Duodenal mucosa (tissue), 2 donors: ENCODE measurements at regions not wholly inside any gene's neighbourhood (a gene's known extent, or its start where the extent isn't known, plus 50 kb on each side); places are given as distances from the start of the nearest gene placed in this dataset.

Experiments
- H3K27ac ChIP-seq: one replicate; pipeline ENCODE4 v1.7.0; 2013; ENCODE audit warnings: low read depth, low read length
- H3K27me3 ChIP-seq, 2 donors: one replicate each; pipeline ENCODE4 v1.7.0; 2013; ENCODE audit warnings: low read length in 2 of 2, control low read depth in 1 of 2; ENCODE audit not compliant: insufficient read depth in 2 of 2, control insufficient read depth in 1 of 2
- H3K36me3 ChIP-seq, 2 donors: one replicate each; pipeline ENCODE4 v1.7.0; 2013; ENCODE audit warnings: low read length in 2 of 2, control low read depth in 1 of 2; ENCODE audit not compliant: insufficient read depth in 2 of 2, control insufficient read depth in 1 of 2
- H3K4me1 ChIP-seq, 2 donors: one replicate each; pipeline ENCODE4 v1.7.0; 2013; ENCODE audit warnings: low read length in 2 of 2, control low read depth in 1 of 2; ENCODE audit not compliant: insufficient read depth in 2 of 2, control insufficient read depth in 1 of 2
- H3K4me3 ChIP-seq, 2 donors: one replicate each; pipeline ENCODE4 v1.7.0; 2013; ENCODE audit warnings: low read length in 2 of 2, low read depth in 1 of 2
- H3K9ac ChIP-seq, 2 donors: one replicate each; pipeline ENCODE4 v1.7.0; 2013; ENCODE audit warnings: low read length in 2 of 2, low read depth in 1 of 2
- H3K9me3 ChIP-seq, 2 donors: one replicate each; pipeline ENCODE4 v1.7.0; 2013; ENCODE audit warnings: low read length in 2 of 2, control low read depth in 1 of 2; ENCODE audit not compliant: control insufficient read depth in 1 of 2

- Histone ChIP-seq H3K27ac (no peak overlapping the region), H3K4me1 (peaks cover 0 to 7% of the 10 kb centered on the region in 2 donors), H3K4me3 (no peak overlapping the region), H3K27me3 (no peaks in the 10 kb centered on the region), H3K9me3 (no peaks in the 10 kb centered on the region), H3K36me3 (no peaks in the 10 kb centered on the region), H3K9ac (no peak overlapping the region)
Observed at GRCh38 chr18:57242285-57242684, 95.4 kb downstream of the BOD1L2 start.

- no peak overlapping the region for H3K4me3 ChIP-seq
- no peaks in the 10 kb centered on the region for H3K9me3 ChIP-seq
- H3K27ac ChIP-seq: no peak overlapping the region
- H3K9ac ChIP-seq: no peak overlapping the region
- no peaks in the 10 kb centered on the region for H3K36me3 ChIP-seq
- H3K4me1 ChIP-seq: peaks cover 0 to 7% of the 10 kb centered on the region in 2 donors
- no peaks in the 10 kb centered on the region for H3K27me3 ChIP-seq
Observed at GRCh38 chr18:57243624-57244179, 96.8 kb downstream of the BOD1L2 start.

GRCh38 chr18:57249179-57249578 is 102.3 kb downstream of the BOD1L2 start:
- Histone ChIP-seq H3K27ac (no peak overlapping the region), H3K4me1 (no peaks in the 10 kb centered on the region), H3K4me3 (no peak overlapping the region), H3K27me3 (no peaks in the 10 kb centered on the region), H3K9ac (no peak overlapping the region), H3K36me3 (no peaks in the 10 kb centered on the region), H3K9me3 (no peaks in the 10 kb centered on the region)

GRCh38 chr18:57249883-57250282 is 102.5 kb upstream of the ST8SIA3 start:
- Histone ChIP-seq H3K27ac (no peak overlapping the region), H3K9me3 (no peaks in the 10 kb centered on the region), H3K4me3 (no peak overlapping the region), H3K4me1 (no peaks in the 10 kb centered on the region), H3K27me3 (no peaks in the 10 kb centered on the region), H3K36me3 (no peaks in the 10 kb centered on the region), H3K9ac (no peak overlapping the region)

- no peaks in the 10 kb centered on the region for H3K4me1 ChIP-seq
- H3K36me3 ChIP-seq: no peaks in the 10 kb centered on the region
- no peak overlapping the region for H3K27ac ChIP-seq
- H3K9ac ChIP-seq: no peak overlapping the region
- H3K27me3 ChIP-seq: no peaks in the 10 kb centered on the region
- H3K4me3 ChIP-seq: no peak overlapping the region
- no peaks in the 10 kb centered on the region for H3K9me3 ChIP-seq
Observed at GRCh38 chr18:57251747-57252146, 100.6 kb upstream of the ST8SIA3 start.

DNA sequence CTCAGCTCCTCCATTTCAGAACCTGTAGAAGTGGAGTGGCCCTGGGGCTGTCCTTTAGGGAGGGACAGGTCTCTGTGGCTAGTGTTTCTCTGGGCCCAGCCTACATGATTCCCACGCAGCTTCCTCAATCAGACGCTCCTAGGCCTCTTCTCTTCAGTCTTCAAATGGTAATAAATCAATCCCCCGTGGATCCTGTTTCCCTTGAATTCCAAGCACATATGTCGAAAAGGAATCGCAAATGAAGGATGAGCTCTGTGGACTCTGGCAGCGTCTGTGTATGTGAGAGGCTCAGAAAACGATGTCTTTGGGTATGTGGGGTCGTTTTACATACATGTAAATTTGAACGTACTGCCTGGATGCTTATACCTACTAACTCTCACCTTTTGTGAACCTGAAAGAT is 98.5 kb upstream of the ST8SIA3 start:
- Histone ChIP-seq H3K9me3 (no peaks in the 10 kb centered on the region), H3K36me3 (no peaks in the 10 kb centered on the region), H3K27ac (no peak overlapping the region), H3K4me1 (no peaks in the 10 kb centered on the region), H3K9ac (no peak overlapping the region), H3K27me3 (no peaks in the 10 kb centered on the region), H3K4me3 (no peak overlapping the region)

DNA sequence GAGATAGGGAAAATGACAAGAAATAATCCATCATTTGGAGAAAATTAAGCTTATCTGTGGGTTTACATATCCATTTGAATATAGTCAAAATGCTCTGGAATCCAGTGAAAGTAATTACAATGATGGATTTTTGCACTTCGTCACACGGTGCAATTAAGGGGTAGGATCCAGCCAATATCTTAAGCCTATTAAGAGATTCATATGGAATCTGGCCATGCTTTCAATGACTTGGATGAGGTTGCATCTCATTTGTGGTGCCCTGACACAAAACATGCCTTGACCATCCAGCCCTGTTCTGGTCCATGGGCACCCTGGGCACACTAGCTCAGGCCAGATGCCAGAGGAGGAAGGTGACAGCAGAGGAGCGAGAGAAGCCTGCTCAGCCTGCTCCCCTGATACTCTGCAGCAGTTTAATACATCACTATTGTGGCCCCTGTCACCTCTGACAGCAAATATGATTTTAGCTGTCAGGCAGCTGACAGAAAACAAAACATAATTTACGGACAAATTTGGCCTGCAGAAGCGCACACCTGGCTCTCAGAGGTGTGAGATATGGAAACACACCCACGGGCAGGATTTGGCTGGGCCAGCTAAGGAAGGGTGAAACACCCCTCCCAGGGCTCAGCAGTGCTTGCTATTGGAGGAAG is 94.1 kb upstream of the ST8SIA3 start:
- Histone ChIP-seq H3K4me1 (no peaks in the 10 kb centered on the region), H3K36me3 (no peaks in the 10 kb centered on the region), H3K9me3 (no peaks in the 10 kb centered on the region), H3K9ac (no peak overlapping the region), H3K27ac (no peak overlapping the region), H3K4me3 (no peak overlapping the region), H3K27me3 (no peaks in the 10 kb centered on the region)

DNA sequence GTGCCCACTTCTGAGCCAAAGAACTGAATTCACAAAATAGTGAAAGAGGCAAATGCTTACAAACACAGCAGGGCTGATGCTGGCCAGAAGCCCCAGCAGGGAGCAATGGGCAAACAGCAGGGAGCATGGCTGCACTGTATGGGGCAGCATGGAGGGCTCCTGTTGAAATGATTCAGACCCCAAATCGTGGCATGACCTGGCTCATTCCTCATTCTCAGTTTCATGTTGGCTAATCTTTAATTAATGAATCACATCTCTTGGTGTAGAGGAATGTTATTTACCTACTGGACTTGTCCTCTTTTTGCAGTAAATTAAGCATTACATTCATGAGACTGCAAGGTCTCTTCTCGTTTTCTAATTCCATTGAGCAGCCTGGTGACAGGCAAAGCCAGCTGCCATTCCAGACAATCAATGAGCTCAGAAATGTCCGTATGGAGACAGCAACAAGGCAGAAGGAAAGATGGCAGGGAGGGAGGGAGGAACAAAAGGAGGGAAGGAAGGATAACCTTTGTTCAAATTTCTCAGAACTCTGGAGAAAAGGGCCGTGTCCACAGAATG is 84.9 kb upstream of the ST8SIA3 start:
- Histone ChIP-seq H3K4me3 (no peak overlapping the region), H3K27me3 (no peaks in the 10 kb centered on the region), H3K27ac (no peak overlapping the region)

DNA sequence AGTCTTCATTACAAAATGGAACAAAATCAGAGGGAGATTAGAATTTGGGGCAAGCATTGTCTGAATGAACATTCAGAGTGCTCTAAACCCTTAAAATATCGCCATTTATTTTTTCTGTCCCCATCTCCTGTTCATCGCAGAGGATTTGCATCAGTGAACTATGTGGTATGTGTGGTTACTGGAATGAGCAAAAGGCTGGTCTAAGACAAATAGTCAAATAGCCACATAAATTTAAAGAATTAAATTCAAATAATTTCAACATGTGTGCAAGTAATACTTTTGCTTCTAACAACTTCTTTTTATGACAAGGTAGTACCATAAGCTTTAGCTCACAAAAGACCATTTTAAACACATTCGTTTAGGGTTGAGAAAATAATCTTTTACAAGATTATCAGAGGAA is 82.6 kb upstream of the ST8SIA3 start:
- H3K27me3 ChIP-seq: no peaks in the 10 kb centered on the region
- peaks cover 33 to 55% of the 10 kb centered on the region in 2 donors for H3K4me1 ChIP-seq
- H3K9me3 ChIP-seq: no peaks in the 10 kb centered on the region
- no peaks in the 10 kb centered on the region for H3K36me3 ChIP-seq
- H3K4me3 ChIP-seq: no peak overlapping the region
- H3K9ac ChIP-seq: no peak overlapping the region
- no peak overlapping the region for H3K27ac ChIP-seq

More for the DNA sequence above, 84.9 kb upstream of the ST8SIA3 start:
- peaks cover 20 to 37% of the 10 kb centered on the region in 2 donors for H3K4me1 ChIP-seq
- no peaks in the 10 kb centered on the region for H3K9me3 ChIP-seq
- no peaks in the 10 kb centered on the region for H3K36me3 ChIP-seq
- no peak overlapping the region for H3K9ac ChIP-seq

DNA sequence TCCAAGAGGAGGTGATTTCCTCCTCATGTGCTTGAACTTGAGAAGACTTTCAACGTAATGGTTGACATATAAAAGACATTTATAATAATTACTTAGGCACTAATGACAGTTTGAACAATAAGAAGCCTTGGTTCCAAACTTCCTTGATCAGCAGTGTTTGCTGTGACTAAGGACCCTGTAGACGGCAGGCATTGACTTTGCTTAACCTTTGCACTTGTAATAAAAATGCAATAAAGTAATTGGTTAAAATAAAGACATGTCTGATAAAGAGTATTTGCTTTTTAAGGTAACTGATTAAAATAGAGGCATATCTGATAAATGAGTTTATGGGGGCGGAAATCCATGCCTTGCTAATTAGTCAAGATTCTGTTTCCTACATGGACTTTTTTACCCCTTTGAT is 82.2 kb upstream of the ST8SIA3 start:
- Histone ChIP-seq H3K4me3 (no peak overlapping the region), H3K4me1 (peaks cover 37 to 59% of the 10 kb centered on the region in 2 donors), H3K9me3 (no peaks in the 10 kb centered on the region), H3K36me3 (no peaks in the 10 kb centered on the region), H3K27me3 (no peaks in the 10 kb centered on the region), H3K27ac (no peak overlapping the region), H3K9ac (no peak overlapping the region)
